LNCaP clone FGC (cell line): ENCODE measurements at regions not wholly inside any gene's neighbourhood (a gene's known extent, or its start where the extent isn't known, plus 50 kb on each side); places are given as distances from the start of the nearest gene placed in this dataset.

ENCODE experiments used
- DNase-seq: peaks from one replicate; pipeline ENCODE4 v3.0.0-alpha.2; 2011; ENCODE audit warnings: low read depth
- H3K4me3 ChIP-seq: 2 replicates; pipeline ENCODE4 v1.5.1; 2011; ENCODE audit warnings: mild to moderate bottlenecking, low read depth, low read length, control low read depth
- CTCF ChIP-seq: IDR thresholded peaks from 2 replicates; pipeline ENCODE4 v1.5.1; 2012; ENCODE audit warnings: mild to moderate bottlenecking; ENCODE audit not compliant: control insufficient read depth, insufficient read depth; ENCODE audit errors: extremely low read depth

- H3K4me3 ChIP-seq: no peak overlapping the region
- no peak for DNase-seq
- peak; percentile 77 for TF ChIP-seq CTCF
Measured at GRCh38 chr15:37880009-37880834, 54.2 kb upstream of the TMCO5A start.

GRCh38 chr15:37880835-37881153 is 53.6 kb upstream of the TMCO5A start:
- TF ChIP-seq CTCF: no peak
- H3K4me3 ChIP-seq: no peak overlapping the region
- DNase-seq: no peak

GRCh38 chr15:37881237-37882013 is 53.0 kb upstream of the TMCO5A start:
- no peak for DNase-seq
- no peak overlapping the region for H3K4me3 ChIP-seq
- no peak for TF ChIP-seq CTCF

GRCh38 chr15:37882640-37883039 is 51.8 kb upstream of the TMCO5A start:
- TF ChIP-seq CTCF: no peak
- H3K4me3 ChIP-seq: no peak overlapping the region
- no peak for DNase-seq
